ENCODE measurements at regions not wholly inside any gene's neighbourhood (a gene's known extent, or its start where the extent isn't known, plus 50 kb on each side); places are given as distances from the start of the nearest gene placed in this dataset.

DNA sequence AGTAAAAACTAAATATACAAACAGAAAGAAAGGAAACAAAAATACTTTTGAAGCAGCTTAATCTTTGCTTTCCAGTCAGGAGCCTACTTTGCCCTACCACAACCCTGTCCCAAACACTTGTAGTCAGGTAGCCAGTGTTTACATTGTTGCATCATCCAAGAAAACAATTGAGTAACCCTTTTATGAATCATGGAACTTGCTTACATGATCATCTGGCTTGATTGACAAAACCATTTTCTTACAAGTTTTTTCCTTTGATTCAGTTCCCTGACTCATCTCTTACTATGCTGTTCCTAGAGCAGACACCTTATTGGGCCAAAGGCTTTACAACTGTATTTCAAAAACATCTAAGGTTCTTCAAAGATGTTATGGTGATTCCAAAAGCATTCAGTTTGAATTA, 740.1 kb downstream of the KLHL13 start:
- H3K36me3 ChIP-seq, result no peaks in the 10 kb centered on the region
- no peak overlapping the region for H3K27ac ChIP-seq
- TF ChIP-seq, protein P1, sequence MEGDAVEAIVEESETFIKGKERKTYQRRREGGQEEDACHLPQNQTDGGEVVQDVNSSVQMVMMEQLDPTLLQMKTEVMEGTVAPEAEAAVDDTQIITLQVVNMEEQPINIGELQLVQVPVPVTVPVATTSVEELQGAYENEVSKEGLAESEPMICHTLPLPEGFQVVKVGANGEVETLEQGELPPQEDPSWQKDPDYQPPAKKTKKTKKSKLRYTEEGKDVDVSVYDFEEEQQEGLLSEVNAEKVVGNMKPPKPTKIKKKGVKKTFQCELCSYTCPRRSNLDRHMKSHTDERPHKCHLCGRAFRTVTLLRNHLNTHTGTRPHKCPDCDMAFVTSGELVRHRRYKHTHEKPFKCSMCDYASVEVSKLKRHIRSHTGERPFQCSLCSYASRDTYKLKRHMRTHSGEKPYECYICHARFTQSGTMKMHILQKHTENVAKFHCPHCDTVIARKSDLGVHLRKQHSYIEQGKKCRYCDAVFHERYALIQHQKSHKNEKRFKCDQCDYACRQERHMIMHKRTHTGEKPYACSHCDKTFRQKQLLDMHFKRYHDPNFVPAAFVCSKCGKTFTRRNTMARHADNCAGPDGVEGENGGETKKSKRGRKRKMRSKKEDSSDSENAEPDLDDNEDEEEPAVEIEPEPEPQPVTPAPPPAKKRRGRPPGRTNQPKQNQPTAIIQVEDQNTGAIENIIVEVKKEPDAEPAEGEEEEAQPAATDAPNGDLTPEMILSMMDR (IDR thresholded peaks at IDR 0.05), result no peak
- TF ChIP-seq POLR2AphosphoS5 (IDR thresholded peaks at IDR 0.05), result peak in 1 of 2 donors; percentile 26
- H3K4me3 ChIP-seq, result no peak overlapping the region
- DNase-seq (no peak), ATAC-seq (ENCODE audit: low FRiP score in 2 of 2) (no peak)
- no peaks in the 10 kb centered on the region for H3K4me1 ChIP-seq
- no peaks in the 10 kb centered on the region for H3K9me3 ChIP-seq
- no peaks in the 10 kb centered on the region for H3K27me3 ChIP-seq

DNA sequence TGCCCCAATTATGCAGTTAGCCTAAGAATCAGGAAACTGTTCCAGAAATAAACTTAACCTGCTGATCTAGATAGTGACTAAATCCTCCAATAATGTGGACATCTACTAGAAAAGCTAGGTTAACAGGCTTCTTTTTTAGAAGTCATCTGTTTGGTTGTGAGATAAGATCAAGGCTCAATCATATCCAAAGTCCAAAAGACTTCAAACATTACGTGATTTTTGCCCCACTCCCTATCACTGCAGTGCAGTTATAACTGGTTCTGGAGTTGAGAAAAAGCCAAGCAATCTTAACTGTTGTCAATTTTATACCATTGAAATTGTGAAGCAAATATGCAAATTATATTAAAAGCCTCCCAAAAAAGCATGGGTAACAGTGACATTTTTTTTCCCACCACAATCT, 781.4 kb downstream of the KLHL13 start:
- DNase-seq (no peak), ATAC-seq (ENCODE audit: low FRiP score in 2 of 2) (no peak)
- Histone ChIP-seq H3K4me1 (no peaks in the 10 kb centered on the region), H3K27ac (no peak overlapping the region), H3K27me3 (no peaks in the 10 kb centered on the region), H3K36me3 (no peaks in the 10 kb centered on the region), H3K4me3 (no peak overlapping the region), H3K9me3 (no peaks in the 10 kb centered on the region)
- 60 to 75% methylated on average over 1 of the region's 1 CpG for WGBS, 2 donors
- TF ChIP-seq, protein P1 (IDR thresholded peaks at IDR 0.05), result no peak
- no peak for TF ChIP-seq EP300 (IDR thresholded peaks at IDR 0.05)

DNA sequence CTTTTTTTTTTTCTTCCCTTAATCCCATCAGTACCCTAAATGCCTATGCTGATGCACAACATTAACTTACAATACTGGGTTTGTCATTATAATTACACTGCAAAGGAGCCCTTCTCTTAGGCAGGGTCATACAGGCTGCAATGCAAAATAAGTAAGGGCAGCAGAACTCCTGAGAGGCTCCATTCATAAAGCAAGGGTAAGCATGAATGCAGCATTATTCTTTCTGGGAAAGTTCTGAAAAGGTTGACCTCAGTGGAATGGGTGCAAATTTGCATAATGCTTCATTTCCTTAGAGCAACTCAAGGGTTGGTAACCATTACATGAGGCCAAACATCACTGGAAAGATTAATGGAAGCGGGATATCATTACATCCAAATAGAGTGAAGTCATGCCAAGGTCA, 789.2 kb downstream of the KLHL13 start:
- Histone ChIP-seq H3K4me3 (no peak overlapping the region), H3K4me1 (no peaks in the 10 kb centered on the region), H3K27ac (no peak overlapping the region), H3K27me3 (no peaks in the 10 kb centered on the region), H3K36me3 (no peaks in the 10 kb centered on the region), H3K9me3 (no peaks in the 10 kb centered on the region)
- TF ChIP-seq, protein P1 (IDR thresholded peaks at IDR 0.05), result no peak
- TF ChIP-seq POLR2AphosphoS5 (IDR thresholded peaks at IDR 0.05) (no peak), EP300 (IDR thresholded peaks at IDR 0.05) (no peak), POLR2A (IDR thresholded peaks at IDR 0.05) (no peak)
- WGBS, 2 donors, result 39 to 77% methylated on average over 1 of the region's 1 CpG
- ATAC-seq (ENCODE audit: low FRiP score in 2 of 2), result no peak
- DNase-seq, result no peak

DNA sequence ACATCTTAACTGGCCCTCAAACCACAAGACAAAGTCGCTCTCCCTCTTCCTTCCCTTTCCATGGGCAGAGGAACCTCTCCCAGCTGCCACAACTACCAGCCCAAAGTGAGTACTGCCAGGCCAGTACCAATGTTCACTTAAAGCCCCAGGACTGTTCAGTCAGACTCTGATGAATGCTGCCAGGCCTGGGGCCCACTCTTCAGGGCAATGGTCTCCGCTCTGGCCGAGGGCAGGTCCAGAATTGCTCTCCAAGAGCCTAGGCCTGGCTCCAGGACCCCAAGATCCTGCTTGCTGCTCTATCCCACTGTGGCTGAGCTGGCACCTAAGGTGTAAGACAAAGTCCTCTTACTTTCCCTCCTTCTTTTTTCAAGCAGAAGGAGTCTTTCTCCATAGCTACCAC, 790.9 kb downstream of the KLHL13 start:
- Histone ChIP-seq H3K27me3 (no peaks in the 10 kb centered on the region), H3K4me1 (no peaks in the 10 kb centered on the region), H3K27ac (no peak overlapping the region), H3K36me3 (no peaks in the 10 kb centered on the region), H3K4me3 (no peak overlapping the region), H3K9me3 (no peaks in the 10 kb centered on the region)
- DNase-seq (no peak), ATAC-seq (ENCODE audit: low FRiP score in 2 of 2) (no peak)
- TF ChIP-seq POLR2AphosphoS5 (IDR thresholded peaks at IDR 0.05), result no peak
- no peak for TF ChIP-seq EP300 (IDR thresholded peaks at IDR 0.05)
- TF ChIP-seq POLR2A (IDR thresholded peaks at IDR 0.05), result no peak
- TF ChIP-seq, protein P1 (IDR thresholded peaks at IDR 0.05), result no peak
- 53% methylated on average over 3 of the region's 3 CpGs; no CpG with 5 or more reads in 1 of the 2 donors for WGBS, 2 donors

DNA sequence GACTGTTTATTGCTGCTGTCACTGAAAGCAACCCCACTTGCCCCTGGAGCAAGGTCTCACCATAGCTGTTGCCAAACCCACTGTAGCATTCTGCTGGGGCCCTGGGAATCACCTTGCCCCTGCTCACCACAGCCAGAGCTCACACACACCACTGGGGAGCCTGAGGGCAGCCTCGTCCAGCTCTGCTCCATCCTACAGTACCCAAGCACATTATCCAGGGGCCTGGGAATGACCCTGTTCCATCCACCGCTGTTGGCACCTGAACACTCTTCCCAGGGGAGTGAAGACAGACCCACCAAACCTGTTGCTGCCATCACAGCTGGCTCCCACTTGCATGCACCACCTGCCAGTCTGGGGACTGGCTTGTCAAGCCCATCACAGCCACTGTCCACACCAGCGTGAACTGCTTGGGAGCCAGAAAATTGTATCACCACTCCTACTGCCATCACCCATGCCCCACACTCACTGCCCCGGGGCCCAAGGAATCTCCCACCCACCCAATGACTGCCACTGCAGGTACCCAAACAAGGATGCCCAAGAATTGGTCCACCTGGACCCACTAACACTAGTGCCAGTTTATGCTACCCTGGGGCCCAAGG, 811.3 kb downstream of the KLHL13 start:
- DNase-seq (no peak), ATAC-seq (ENCODE audit: low FRiP score in 2 of 2) (peak in 1 of 2 donors; percentile 61)
- H3K9me3 ChIP-seq, result peaks cover 0 to 4% (median 0%) of the 10 kb centered on the region in 4 donors
- no peaks in the 10 kb centered on the region for H3K36me3 ChIP-seq
- TF ChIP-seq POLR2AphosphoS5 (IDR thresholded peaks at IDR 0.05), result no peak
- no peak for TF ChIP-seq POLR2A (IDR thresholded peaks at IDR 0.05)
- no peaks in the 10 kb centered on the region for H3K4me1 ChIP-seq
- no peak overlapping the region for H3K4me3 ChIP-seq
- no peak overlapping the region for H3K27ac ChIP-seq
- no peaks in the 10 kb centered on the region for H3K27me3 ChIP-seq
- 83% methylated on average over 4 of the region's 4 CpGs; no CpG with 5 or more reads in 1 of the 2 donors for WGBS, 2 donors

Data from upper lobe of left lung (tissue), 6 donors.